Kasumi-1 (cell line): ENCODE measurements at regions not wholly inside any gene's neighbourhood (a gene's known extent, or its start where the extent isn't known, plus 50 kb on each side); places are given as distances from the start of the nearest gene placed in this dataset.

ENCODE experiments used
- DNase-seq, 2 experiments: peaks; one replicate each; lab custom pipeline; 2025; lab: John Stamatoyannopoulos, UW

DNA sequence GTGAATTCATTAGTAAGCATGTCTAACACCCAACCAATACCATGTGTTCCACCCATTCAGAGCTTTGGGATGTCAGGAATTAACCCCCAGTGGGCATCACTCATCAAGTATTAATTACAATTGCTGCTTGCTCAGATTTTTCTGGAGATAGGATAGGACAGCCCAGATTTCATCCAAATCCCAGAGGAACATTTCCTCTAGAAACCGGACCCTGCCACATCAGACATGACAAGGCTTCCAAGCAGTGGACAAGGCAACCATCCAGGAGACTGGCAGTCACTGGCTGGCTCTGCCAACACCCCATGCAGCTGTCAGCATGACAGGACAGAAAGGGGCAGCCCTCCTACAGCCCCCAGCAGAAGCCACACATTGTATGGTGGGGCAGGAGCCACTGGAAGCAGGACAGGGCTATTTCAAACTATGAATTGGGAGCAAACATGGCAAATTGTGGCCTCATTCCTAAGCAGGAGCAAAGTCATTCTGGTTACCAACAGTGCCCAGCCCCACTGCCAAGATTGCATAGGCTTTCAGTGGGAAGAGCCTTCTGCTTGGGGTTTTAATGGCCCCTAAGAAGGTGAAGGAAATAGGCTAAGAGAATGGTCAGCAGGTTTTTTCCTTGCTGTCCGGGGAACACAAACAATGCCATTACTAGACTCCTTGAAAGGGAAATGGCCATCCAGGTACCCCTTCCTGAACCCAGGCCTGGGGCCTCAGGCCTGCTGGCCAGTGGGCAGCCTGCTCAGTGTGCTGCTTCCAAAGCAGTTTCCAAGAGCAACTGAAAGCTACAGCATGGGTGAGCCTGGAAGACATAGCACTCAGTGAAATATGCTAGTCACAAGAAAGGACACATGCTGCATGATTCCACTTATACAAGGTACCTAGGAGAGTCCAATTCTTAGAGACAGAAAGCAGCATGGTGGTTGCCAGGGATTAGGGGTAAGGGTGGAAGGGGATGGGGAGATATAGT is 294.7 kb upstream of the SLC30A5 start:
- no peak for DNase-seq

DNA sequence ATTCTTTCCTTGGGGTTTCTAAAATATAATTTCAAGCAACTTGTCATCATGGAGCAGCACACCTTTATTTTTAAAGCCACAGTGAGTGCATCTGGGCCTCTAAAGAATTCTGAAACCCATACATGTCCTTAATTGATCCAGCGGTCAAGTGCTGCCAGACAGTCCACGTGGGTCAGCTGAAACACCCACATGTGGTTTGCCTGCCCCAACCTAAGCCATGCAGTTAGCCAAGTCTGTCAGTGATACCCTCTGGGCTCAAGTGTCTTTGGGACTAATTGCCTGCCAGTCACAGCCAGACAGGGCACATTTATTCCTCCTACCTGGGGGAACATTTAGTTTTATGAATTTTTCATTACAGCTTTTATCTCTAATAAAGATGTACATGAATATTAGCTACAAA is 291.4 kb upstream of the SLC30A5 start:
- DNase-seq, result no peak

DNA sequence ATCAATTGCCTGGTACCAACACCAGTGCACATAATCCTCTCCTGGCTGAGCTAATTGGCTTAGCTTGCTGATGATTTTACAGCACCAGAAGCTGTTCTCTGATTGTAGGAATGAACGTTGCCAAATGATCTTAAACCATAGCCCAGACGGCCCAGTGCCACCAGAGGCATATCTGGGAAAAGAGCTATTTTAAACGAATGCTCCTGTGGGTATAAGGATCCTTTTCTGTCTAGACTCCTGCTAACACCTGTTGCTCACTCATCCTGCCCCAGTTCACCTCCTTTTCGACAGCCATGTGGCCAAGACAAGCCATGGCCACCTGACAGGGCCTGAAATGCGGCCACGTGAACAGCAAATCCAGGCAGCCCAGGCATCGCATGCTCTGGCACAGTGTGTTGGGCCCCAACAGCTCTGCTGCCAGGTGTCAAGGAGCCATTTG is 289.9 kb upstream of the SLC30A5 start:
- no peak for DNase-seq

DNA sequence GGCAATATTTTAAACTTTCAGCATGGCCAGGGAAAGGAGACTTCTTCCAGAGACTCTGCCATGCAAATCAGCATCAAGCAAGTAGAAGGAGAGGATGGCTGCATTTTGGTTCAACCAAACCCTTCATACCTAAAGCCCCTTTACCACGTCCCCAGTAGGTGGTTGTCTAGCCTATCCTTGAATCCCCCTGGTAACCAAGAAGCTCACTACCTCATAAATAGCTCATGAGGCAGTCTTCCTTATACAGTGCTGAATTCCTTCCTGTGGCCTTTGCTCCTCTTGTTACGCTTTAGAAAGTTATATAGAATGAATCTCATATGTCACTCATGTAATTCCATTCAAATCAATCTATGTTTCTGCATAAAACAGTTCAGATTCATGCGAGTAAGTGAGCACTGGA is 289.5 kb upstream of the SLC30A5 start:
- DNase-seq, result no peak

DNA sequence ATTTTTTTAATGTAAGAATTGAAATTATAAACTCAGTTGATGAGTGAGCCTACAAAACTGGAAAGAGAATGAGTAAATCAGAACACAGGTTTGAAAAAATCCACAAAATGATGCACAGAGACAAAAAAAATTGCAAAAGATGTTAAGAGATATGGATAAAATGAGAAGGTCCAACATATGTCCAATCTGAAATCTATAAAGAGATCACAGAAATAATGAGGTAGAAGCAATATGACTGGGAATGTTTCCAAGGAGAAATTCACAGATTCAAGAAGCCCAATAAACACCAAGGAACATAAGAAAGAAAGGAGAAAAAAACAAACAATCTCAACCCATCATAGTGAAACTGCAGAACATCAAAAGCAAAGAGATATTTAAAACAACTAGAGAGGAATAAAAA is 288.4 kb upstream of the SLC30A5 start:
- no peak for DNase-seq

DNA sequence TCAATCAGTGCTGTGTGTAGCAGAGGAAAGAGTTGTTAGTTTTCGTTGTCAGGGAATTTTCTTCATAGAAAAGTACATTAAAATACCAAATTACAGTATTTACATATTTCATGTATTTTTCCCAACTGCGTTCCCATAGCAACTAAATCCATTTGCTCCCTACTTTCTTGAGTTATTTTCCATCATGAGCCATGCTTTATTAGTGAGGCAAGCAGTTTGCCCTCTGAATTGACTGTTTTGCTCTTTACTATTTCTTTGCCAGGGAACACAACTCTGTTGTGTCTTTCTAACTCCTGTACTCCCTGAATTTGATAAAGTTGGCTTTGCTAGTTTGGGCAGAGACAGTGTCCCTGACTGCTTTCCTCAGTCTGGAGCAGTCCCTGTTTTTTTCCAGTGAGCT is 276.2 kb upstream of the SLC30A5 start:
- DNase-seq, result no peak

DNA sequence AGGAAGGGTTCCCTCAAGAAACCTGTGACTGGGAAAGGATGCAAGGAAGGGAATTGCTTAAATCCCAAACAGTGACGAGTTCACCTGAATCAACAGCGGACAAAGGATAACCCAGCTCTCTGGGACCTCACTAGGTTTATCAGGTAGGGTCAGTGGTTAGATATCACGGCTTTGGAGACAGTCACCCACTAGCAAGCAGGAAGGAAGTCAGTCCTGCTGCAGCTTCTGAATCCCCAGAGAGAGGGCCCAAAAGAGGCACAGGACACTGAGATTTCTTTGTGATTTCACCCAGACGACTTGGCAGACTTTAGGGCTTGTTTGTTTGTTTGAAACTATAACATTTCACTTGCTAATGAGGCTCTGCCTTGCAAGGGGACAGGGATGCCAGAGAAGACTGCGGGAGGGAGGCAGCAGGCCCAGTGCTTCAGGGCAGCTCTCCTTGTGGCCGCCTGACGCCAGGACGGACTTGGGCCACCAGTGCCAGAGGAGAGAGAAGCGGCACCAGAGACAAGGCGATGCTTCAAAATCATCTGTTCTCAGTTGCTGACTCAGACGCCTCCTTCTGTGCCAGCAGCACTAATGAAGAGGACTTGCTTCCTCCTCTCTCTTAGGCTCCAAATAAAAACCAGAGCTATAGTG is 275.6 kb upstream of the SLC30A5 start:
- DNase-seq, result no peak

DNA sequence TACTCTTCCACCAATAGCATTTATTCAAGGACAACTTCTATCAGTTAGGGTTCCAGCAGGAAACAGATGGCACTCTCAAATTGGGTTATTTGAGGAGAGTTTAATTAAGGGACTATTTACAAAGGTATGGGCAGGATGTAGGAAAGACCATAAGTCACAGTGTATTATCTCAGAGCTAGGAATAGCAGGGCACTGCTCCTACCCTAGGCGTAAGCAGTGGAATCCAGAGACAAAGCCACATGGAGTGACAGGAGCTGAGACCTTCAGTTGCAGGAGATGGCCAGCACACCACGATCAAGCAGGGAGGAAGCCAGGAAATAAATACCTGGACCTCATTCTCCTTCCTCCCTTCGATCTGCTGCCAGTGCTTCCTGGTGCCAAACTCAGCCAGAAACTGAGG is 274.9 kb upstream of the SLC30A5 start:
- DNase-seq, result no peak

DNA sequence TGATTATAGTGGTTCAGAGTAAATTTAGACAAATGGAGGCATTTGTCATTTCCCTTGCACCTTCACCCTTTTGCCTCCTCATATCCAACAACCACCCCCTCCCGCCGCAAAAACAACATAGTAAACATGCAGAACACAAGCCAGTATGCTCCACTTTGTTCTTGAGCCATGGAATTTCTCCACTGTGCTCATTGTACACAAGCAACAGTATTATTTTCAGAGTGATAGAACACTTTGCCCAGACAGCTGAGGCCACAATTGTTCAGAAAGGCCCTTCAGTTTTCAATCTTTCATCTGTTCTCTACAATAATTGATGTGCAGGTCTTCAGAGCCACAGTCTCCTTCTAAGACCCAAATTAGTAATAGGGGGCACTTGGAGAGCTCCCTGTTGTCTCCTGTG is 272.8 kb upstream of the SLC30A5 start:
- no peak for DNase-seq

DNA sequence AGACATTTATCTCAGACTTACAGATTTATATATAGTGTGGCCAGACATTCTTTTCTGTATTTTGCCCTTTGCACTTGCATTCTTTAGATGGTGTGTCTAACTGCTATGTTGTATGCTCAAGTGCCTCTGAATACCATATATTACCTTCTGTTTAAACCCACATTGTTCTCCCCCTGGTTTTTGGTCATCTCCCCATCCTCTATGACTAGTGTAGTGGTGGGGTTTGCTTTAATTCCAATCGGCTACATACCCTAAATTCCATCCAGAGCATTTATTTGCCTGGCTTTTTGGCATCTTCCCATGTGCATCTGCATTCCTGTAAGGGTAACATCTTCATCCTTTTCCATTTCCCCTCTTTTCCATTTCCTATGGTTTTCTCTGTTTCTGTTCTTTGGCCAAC is 271.0 kb upstream of the SLC30A5 start:
- no peak for DNase-seq

DNA sequence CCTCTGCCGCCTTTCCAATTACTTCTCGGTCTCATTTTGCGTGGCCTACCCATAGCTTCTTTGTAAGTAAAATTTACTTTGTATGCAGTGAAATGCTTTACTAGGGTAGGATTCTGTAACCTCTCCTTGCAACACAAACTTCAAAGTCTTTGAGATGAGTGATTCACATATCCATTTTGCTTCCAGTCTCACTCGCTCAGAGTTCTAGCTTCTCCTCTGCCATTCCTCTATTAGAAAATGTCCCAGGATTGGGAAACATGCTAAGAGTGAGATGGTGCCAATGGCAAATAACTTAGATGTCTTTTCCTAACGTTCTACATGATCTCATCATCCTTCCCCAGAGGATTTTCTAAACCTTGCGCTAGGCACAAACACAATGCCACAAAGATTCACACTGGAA is 270.5 kb upstream of the SLC30A5 start:
- DNase-seq, result no peak

DNA sequence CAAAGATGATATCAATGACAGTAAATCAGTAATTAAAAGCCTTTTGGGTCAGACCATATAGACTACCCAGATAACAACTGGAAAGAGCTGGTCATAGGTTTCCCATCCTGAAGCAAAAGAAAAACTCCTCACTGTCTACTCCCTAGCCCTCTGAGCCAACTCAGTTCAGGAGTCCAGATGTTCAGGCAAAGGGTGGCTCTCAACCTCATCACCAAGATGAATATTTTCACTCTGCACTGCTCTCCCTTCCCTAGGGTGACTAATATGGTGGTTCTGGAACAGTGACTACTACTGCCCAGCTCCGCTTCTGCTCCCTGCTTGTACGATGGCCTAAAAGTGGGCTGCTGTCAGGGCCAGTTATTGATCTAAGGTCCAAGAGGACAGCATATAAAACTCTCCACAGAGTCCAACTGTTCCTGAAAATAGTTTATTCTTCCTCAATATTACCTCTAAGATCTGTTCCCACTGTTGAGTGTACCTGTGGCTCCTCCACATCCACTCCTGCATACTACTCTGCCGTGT is 263.4 kb upstream of the SLC30A5 start:
- no peak for DNase-seq

DNA sequence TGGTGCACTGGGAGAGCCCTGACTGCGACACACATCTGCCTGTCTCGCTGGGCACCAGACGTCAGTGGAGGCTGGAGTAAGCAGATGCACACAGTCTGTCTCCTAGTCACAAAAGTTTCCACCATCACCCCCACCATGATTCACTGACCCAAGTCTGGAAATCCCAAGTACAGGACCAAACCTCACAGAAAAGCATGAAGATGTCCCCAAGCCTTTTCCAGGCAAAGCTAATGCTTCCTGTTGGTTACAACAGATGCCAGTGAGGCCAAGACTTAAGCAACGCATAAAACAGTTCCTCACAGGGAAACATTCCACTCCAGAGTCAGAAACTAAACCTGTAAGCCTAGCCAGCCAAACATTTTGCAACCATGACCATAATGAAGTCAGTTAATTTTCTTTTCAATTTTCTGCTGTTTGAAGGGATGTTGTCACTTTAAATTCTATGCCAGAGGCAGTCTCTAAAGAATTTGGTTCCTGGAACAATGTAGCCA is 259.3 kb upstream of the SLC30A5 start:
- DNase-seq, result no peak

DNA sequence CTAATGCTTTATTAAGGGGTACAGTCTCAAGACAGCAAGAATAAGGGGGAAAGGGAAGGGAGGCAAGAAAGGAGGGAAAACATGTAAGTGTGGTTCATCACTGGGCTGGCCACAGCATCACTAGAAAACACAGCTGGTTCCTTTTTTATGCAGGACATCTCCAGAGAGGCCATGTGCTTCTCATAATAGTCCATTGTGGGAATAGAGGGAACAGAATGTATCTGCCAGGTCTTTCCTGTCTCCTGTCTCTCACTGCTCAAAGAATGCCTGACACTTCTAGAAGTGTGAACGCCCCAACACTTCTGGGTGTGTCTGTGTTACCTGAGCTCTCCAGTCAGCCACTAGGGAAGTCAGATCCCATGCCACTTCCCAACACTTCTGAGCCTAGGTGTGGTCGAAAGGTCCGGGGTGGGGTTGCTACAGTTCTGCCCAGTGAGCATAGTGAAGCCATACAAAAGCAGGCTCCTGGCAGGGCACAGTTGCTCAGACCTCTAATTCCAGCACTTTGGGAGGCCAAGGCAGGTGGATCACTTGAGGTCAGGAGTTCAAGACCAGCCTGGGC is 255.6 kb upstream of the SLC30A5 start:
- no peak for DNase-seq

DNA sequence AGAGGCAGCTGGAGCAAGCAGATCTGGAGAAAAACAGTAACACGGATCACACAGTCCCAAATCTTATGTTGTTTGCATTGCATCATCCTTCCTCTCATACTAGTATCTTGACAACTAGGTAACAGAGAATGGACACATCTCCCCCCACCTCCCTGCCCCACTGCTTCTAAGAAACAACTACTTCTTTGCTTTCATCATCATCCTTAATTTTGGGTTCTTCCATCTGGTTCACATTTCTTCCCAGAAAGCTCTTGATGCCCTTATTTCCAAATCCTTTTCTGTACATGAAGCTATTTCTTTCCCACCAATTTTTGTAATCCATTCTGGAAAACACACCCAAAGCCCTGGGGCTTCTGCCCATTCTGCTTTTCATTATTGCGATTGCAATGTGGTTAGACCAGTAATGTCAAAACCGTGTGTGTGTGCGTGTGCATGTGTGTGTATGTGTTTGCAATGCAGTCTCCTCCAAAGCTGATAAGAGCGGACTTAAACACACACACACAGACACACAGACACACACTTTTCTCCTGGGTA is 254.7 kb upstream of the SLC30A5 start:
- no peak for DNase-seq

DNA sequence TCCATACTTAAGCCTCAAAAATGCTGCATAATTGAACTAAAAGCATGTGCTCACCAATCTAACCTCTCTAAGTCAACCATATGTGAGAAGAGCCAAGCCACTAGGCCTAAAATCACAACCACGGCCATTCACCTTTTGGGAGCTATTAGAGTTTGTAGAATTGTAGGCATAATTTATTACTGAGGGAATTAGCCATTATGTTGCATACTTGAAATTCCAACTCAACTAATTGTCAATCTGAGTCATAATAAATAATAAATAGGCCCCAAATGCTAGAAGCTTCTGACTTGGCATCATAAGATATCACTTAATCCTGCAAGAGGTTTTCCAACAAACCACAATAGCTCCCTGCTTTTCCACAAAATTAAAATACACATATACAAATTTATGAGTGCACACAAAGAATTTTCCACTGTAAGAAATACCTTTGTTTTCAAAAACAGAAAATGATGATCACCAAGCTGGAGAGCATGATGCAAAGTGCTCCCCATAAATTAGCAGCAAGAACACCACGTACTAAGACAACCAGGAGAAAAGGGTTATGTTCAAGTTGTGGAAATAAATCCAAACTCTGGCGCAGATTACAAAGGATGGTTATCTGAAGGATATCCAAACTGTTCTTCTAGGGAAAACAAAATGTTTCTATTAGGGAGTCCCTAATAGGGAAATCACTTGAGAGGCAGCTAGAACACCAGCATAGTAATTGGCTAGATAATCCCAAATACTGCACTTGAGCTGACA is 250.0 kb upstream of the SLC30A5 start:
- DNase-seq, result no peak

DNA sequence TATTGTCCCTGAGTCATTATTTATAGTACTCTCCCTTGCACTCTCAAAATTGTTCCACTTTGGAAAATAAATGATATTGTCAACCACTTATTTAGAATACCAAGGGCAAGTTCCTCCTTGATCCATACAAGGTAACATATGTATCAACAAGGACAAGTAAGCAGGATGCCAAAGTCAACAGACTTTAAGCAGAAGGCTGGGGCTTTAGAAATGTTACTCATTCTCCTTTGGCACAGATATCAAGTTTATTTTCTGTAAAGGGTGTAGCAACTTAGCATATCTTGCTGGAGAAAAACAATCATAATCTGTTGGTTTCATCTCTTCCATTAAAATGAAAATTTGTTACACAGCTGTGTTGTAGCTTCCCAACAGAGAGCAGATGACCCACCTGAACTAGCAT is 248.7 kb upstream of the SLC30A5 start:
- no peak for DNase-seq

DNA sequence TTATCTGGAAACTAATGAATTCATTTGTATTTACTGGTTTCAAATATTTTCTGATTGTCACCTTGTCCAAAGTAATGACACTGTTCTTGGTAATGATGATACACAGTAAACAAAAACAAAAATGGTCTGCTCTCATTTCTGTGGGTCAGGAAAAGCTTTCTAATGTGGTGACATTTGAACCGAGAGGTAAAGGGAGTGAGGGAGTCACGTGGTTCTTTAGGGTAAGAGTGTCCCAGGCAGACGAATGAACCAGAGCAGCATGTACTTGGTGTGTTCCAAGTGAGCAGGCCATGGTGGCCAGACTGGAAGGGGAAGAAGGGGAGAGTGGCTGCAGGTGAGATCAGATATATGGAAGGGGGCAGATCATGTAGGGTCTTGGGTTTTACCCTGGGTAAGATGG is 247.0 kb upstream of the SLC30A5 start:
- DNase-seq, result no peak

DNA sequence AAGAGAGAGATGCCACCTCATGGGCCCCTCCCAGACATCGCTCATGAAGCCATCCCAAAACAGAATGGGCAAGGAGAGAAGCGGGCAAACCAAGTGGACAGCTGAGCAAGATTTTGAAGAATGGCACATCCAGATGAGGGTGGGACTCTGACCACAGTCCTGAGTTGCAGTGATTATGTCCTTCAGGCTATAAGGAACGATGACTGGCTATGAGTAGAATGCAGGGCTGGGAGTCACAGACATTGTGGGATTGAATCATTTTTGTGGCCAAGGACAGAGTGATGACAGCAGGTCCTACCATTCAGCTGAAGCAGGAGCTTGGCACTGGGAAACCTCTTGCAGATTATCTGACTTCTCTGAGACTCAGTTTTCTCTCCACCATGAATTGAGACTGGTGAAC is 245.7 kb upstream of the SLC30A5 start:
- no peak for DNase-seq

DNA sequence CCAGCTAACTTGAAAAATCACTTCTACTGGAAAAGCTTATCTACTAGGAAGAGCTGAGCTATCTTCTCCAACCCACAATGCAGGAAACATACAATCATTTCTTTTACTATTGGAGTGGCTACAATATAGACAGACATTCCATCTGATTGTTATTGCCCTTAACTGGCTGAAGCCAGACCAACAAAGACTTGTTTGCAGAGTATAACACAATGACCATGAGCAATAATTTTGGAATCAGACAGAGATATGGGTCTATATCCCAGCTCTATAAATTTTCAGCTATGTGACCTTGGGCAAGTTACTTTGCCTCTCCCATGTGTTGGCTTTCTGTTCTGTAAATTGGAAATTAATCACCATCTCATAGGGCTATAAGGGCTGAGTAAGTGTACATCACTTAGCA is 244.7 kb upstream of the SLC30A5 start:
- no peak for DNase-seq

DNA sequence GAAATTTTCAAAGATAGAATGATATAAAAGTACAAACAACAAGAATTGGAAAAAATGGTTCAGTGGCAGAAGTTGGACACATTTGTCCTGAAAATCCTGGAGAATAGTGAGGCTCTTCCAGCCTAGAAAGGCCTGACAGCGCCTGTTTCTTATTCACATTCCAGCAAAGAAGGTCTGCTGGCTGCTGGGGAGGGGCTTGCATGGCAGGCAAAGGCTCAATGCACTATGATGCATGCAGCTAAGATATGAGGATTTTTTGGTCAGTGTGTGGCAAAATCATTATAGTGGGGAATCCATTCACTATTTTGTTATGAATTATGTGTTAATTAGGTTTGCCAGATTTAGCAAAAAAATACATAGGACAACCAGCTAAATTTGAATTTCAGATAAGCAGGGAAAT is 243.9 kb upstream of the SLC30A5 start:
- no peak for DNase-seq

DNA sequence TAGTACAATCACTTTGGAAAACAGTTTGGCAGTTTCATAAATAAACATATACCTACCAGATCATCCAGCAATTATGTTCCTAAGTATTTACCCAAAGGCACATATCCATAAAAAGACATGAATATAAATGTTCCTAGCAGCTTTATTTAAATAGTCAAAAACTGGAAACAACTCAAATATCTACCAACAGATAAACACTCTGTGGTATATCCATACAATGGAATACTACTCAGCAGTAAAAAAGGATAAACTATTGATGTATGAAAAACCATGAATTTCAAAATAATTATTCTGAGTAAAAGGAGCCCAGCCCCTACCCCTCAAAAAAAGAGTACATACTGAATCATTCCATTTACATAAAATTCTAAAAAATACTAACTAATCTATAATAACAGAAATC is 232.7 kb upstream of the SLC30A5 start:
- DNase-seq, result no peak
